ENCODE measurements at regions not wholly inside any gene's neighbourhood (a gene's known extent, or its start where the extent isn't known, plus 50 kb on each side); places are given as distances from the start of the nearest gene placed in this dataset.
"Not testable (repeated sequence)": the region's sequence is repeated elsewhere in the genome, so short reads cannot be mapped to it uniquely, and the experiment has no call there.

GRCh38 chr2:66242099-66242789 is 192.7 kb upstream of the MEIS1 start:
- FAIRE-seq: no peak

DNA sequence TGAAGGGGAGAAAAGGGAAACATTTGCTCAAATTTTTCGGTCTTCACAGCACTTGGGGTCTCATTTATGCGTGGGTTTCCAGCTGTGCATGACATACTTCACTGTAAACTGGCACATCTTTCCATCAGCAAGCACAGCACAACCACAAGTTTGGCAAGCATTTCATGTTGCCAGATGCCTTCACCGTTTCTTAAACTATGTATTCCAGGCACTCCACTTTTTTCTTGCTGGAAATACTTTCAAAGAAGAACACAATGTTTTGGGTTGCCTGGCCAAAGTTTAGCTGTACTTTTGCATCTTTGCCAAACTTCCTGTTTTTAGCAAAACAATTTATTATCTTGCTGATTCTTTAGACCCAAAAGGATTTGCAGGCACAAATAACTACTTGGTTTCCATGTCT is 194.6 kb upstream of the MEIS1 start:
- FAIRE-seq: no peak

DNA sequence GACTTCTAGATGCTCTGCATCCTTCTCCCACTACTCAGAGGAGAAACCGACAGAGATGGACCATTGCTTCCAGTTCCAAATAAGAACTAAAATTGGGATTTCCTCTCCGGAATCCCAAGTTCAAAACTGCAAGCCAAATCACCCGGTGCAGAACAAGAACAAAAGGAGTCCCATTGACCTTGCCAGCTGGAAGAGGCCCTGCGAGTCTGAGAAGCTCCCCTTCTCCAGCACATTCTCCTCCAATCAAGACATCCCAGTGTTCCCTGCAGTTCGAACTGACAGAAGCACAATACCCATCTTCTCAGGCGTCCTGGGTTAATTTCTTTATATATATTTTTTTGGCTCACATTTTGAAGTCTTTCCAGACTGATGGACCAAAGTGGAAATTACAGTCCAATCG is 195.3 kb upstream of the MEIS1 start:
- FAIRE-seq: no peak

DNA sequence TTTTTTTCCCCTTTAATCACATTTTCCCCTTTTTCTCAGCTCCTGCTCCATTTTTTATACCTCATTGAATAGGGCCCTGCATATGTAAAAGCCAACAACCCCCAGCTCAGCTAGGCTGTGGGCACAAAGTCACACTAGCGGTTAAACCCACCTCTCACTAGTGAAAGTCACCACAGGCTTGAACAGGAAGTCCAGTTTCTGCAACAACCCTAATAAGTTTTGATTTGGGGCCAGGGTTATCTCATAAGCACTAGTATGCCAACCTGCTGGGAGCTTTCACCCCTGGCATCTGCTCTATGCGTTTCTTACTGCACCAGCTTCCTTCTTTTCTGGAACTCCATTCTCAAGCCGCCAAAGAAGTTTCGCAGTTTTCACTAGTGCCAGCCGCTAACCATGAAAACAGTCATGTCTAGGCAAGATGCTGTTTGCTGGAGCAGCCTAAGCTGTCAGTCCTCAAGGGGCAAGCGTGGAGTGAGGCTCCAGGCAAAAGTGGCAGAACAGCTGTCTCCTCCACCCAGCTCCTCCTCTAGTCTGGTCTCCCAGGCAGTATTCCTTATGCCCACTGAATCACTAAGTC is 197.0 kb upstream of the MEIS1 start:
- FAIRE-seq: no peak

DNA sequence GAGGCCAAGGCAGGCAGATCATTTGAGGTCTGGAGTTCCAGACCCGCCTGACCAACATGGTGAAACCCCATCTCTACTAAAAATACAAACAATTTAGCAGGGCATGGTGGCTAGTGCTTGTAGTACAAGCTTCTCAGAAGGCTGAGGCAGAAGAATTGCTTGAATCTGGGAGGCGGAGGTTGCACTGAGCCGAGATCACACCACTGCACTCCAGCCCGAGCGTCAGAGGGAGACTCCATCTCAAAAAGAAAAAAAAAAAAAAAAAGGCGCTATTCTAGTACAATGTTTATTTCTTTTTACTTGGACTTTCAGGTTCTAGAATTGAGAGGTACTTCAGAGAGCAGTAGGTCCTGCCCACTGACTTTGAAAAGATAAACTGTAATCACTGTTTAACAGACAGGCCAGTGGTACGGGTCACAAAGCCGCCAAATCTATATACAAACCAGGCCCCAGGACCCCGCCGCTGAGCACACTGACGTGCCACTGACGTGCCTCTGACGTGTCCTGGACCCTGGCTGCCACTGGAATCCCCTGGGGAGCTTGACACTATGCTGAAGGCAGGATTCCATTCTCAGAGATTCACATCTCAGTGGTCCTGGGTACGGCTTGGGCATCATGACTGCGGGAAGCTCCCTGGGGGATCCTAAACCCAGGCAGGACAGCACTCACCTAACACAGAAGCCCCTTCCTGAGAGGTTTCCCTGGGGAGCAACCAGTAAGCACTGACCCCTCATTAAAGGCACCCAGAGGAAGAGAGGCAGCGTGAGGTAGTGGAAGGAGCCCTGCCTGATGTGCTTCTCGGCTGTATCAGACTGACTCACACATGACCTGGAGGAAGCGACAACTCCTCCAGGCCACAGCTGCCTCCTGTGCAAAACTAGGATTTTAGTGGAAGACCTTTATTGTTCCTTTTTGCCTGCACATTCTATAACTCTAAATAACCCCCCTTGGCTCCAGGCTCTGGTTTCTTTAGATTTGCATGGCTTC is 197.8 kb upstream of the MEIS1 start:
- no peak for FAIRE-seq

GRCh38 chr2:66236067-66236685 is 198.7 kb upstream of the MEIS1 start:
- FAIRE-seq: no peak

GRCh38 chr2:66235428-66235827 is 199.5 kb upstream of the MEIS1 start:
- no peak for FAIRE-seq

GRCh38 chr2:66233981-66234380 is 200.9 kb upstream of the MEIS1 start:
- FAIRE-seq: no peak

DNA sequence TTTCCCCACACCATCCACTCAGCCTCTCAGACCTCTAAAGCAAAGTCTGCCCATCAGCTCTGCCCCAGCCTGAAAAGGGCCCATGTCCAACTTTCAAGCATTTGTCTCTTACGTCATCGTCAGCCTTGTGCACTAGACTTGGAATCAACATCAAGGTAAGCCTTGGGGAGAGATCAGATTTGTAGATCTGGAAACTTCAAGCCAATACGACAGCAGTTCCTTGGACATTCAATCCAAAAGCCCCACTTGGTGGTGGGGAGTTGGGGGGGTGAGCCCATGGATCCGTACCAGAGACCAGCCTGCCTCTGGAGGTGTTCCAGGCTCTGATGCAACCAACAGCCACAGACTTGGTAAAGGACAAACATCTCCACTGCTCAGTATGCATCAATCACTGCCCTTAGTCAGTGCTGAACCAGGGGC is 206.8 kb upstream of the MEIS1 start:
- FAIRE-seq: no peak

DNA sequence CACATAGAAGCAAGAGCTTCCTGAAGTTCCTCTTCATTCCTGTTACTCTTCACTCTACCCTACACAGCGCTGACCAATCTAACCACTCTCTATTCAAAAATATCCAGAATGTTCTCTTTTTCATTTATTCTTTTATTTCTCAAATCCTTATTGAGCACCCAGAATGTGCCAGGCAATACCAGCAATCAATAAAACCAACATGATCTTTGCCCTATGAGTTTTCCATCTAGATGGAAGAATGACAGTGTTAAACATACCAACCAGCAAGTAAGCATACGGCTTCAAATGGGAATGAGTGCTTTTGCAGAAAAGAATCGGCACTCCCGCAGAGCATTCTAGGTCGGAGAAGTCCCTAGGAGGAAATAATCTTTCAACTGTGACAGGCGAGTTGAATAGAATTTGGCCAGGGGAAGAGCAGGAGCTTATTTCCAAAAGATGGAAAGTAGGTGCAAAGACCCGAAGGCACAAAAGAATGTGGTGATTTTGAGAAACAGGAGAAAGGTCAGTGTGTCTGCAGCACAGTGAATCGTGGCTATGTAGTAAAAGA is 217.8 kb upstream of the MEIS1 start:
- no peak for FAIRE-seq

- FAIRE-seq: no peak
Measured at GRCh38 chr2:66212749-66213148, 222.2 kb upstream of the MEIS1 start.

GRCh38 chr2:66202586-66202985 is 232.3 kb upstream of the MEIS1 start:
- no peak for FAIRE-seq

DNA sequence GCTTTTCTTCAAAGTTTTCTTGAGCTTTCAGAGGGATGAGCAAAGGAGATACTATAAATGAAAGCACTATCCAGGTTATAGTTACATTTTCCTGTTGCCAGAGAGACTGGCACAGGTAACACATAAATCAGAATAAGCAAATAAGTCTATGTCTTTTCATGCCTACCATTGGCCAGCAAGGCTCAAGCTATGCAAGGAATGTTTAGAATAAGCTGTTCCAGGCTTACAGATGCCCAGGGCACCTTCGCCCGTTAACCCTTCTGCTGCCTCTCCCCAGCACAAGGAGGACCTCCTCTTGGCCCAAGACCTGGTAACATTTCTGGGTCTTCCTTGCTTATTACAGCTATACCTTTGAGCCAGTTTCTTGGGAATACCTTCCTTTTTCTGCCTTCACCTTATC is 233.7 kb upstream of the MEIS1 start:
- no peak for FAIRE-seq

DNA sequence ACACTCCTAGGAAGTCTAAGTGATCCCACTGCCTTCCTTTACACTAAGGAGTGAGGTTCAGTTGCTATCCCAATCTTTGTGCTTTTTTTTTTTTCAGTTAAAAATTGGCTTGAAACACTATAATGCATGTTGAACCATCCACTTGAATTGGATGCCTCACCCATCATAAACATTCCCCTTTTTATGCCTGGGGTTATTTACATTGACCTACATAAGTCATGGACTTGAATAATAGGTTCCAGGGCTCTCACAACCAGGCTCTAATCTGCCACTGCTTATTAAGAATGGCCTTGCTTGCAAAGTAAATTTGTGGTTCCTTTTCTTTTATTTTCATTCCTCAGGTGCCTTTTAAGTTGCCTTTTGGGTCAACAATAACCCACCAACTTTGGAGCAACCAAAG is 236.1 kb upstream of the MEIS1 start:
- no peak for FAIRE-seq

- no peak for FAIRE-seq
Measured at GRCh38 chr2:66192888-66193287, 242.0 kb upstream of the MEIS1 start.

DNA sequence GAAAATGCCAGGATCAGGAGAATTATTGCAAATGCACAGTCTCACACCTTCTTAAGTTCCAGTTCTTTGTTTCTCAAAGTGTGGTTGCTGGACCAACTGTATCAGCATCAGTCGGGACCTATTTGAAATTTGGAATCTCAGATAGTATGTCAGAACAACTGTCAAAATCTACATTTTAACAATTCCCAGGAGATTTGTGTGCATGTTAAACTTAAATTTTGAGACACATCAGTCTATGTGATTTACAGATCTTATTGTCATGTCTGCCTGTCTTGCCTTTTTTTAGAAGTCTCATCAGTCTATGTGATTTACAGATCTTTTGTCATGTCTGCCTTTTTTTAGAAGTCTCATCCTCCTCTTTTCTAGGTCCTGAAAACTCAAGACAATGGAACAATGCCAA is 243.6 kb upstream of the MEIS1 start:
- no peak for FAIRE-seq

- no peak for FAIRE-seq
Measured at GRCh38 chr2:66189553-66189952, 245.4 kb upstream of the MEIS1 start.

DNA sequence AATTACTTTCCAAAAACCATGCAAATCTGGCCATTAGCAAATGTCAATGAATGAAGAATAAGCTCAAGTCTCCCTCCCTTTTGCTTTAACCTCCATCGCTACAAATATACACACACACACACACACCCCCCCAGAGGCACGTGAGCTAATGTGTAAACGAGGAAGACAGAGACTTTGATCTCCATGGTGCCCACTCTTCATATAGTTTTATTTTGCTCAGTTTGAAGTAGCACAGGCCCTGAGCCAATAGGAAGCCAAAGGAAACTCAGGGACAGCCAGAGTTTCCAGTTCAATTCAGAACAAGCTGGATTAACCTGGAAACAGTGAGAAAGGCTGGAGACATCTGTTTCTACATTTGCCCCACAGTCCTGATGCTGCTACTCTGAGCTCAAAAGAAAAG is 248.4 kb upstream of the MEIS1 start:
- no peak for FAIRE-seq

DNA sequence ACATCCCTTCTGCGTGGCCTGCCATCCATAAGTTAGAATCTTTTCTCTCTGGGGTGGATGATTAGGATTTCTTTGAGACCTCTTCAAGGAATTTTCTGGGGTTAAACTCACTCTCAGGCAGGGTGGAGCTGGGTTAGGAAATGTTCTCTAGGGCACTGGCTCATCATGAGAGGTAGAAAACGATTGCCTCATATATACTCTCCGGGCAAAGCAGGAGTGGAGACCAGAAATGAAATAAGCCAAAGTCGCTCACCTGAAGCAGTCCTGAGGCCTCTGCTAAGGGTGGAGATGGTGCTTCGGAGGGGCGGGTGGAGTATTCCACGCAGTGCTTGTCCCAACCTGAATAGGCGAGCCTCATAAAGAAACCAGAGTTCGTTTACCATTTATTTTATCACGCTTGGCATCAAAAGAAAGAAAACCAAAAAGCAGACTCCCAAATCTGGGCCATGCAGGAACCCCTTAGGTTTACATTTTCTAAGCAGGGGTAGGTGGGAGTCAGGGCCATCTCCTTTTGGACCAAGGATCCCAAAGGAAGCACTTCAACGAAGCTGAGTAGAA is 249.3 kb upstream of the MEIS1 start:
- FAIRE-seq: no peak

DNA sequence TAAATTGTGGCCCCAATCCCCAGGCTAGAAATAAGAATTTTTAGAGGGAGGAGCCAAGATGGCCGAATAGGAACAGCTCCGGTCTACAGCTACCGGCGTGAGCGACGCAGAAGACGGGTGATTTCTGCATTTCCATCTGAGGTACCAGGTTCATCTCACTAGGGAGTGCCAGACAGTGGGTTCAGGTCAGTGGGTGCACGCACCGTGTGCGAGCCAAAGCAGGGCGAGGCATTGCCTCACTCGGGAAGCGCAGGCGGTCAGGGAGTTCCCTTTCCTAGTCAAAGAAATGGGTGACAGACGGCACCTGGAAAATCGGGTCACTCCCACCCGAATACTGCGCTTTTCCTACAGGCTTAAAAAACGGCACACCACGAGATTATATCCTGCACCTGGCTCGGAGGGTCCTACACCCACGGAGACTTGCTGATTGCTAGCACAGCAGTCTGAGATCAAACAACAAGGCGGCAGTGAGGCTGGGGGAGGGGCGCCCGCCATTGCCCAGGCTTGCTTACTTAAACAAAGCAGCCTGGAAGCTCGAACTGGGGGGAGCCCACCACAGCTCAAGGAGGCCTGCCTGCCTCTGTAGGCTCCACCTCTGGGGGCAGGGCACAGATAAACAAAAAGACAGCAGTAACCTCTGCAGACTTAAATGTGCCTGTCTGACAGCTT is 257.7 kb upstream of the MEIS1 start:
- not testable (repeated sequence) for FAIRE-seq

DNA sequence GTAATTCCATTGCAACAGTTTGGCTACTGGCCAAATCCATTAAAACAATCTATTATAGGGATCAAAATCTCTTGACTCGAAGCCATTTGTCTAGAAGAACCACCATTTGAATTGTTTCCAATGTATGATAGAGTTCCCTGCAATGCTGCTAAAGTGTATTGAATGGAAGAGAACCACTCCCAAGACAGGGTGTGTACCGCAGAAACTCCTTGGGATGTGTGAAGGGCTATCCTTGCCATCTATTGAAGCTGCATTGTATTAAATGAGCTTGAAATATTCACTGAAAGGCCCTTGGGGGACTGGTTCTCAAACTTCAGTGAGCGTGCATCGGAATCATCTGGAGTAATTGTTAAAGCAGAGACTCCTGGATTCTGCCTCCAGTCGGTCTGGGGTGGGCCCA is 260.4 kb upstream of the MEIS1 start:
- FAIRE-seq: no peak

DNA sequence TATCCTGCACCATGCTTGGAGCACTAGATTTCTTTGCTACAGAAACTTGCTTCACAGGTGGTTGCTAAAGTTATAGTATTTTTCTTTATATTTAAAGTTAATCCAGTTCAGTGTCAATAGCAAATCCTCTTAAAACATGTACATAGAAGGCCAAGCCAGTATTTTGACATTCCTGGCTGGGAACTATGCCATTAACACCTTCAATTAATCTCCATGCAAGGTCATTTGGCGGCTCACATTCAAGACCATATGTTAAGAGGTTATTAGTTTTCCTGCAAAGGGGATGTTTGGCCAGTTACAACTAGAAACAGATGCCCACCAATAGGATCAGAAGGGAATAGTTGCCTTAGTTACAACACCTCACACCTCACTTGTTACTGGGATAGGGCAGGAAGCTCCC is 261.3 kb upstream of the MEIS1 start:
- no peak for FAIRE-seq

Measured in A204.1 (cell line).